SK-N-SH (cell line): ENCODE measurements at regions not wholly inside any gene's neighbourhood (a gene's known extent, or its start where the extent isn't known, plus 50 kb on each side); places are given as distances from the start of the nearest gene placed in this dataset.

ENCODE experiments used
- CTCF ChIP-seq: fragments of 200-600 bp; sonication (generic); IDR thresholded peaks from 2 replicates; pipeline ENCODE4 v1.6.1; 2017; ENCODE audit warnings: antibody characterized with exemption, mild to moderate bottlenecking, moderate library complexity
- TAF1 ChIP-seq: IDR thresholded peaks from 2 replicates; pipeline ENCODE4 v1.6.1; 2012; ENCODE audit warnings: low read depth, mild to moderate bottlenecking, low read length, moderate library complexity, borderline replicate concordance
- TEAD4 ChIP-seq: IDR thresholded peaks from 2 replicates; pipeline ENCODE4 v1.4.0; 2012; ENCODE audit warnings: mild to moderate bottlenecking, borderline replicate concordance; ENCODE audit not compliant: insufficient read depth
- USF1 ChIP-seq: IDR thresholded peaks from 2 replicates; pipeline ENCODE4 v1.4.0; 2012; ENCODE audit warnings: low read depth, borderline replicate concordance

GRCh38 chr5:116740771-116741170, 166.1 kb upstream of the SEMA6A start:
- no peak for TF ChIP-seq TAF1
- no peak for TF ChIP-seq CTCF
- TF ChIP-seq TEAD4, result no peak
- TF ChIP-seq USF1, result no peak
